Neural crest cell (in vitro differentiated cells): ENCODE measurements at regions not wholly inside any gene's neighbourhood (a gene's known extent, or its start where the extent isn't known, plus 50 kb on each side); places are given as distances from the start of the nearest gene placed in this dataset.

Experiments used
- DNase-seq: peaks from one replicate; pipeline ENCODE4 v3.0.0; 2021; ENCODE audit warnings: low read depth, mixed read lengths, low spot score
- H3K27ac Mint-ChIP-seq: one replicate; pipeline ENCODE4 v1.8.0; 2021; ENCODE audit warnings: mild to moderate bottlenecking, mixed read lengths; ENCODE audit not compliant: unreplicated experiment
- H3K27me3 Mint-ChIP-seq: 2 replicates; pipeline ENCODE4 v1.8.0; 2021; ENCODE audit warnings: low read depth, mild to moderate bottlenecking, mixed read lengths
- H3K36me3 Mint-ChIP-seq: 2 replicates; pipeline ENCODE4 v1.8.0; 2021; ENCODE audit warnings: low read depth, mild to moderate bottlenecking, mixed read lengths
- H3K4me1 Mint-ChIP-seq: 2 replicates; pipeline ENCODE4 v1.8.0; 2021; ENCODE audit warnings: mixed read lengths
- H3K4me3 Mint-ChIP-seq: one replicate; pipeline ENCODE4 v1.8.0; 2021; ENCODE audit warnings: mild to moderate bottlenecking, mixed read lengths
- H3K9me3 Mint-ChIP-seq: 2 replicates; pipeline ENCODE4 v1.8.0; 2021; ENCODE audit warnings: mixed read lengths
- TF ChIP-seq, protein P1 (sequence below): fragments of 200-600 bp; sonication (generic); conservative IDR thresholded peaks from 2 replicates; pipeline ENCODE4 v1.5.0; 2021; ENCODE audit warnings: antibody characterized with exemption, mild to moderate bottlenecking

DNA sequence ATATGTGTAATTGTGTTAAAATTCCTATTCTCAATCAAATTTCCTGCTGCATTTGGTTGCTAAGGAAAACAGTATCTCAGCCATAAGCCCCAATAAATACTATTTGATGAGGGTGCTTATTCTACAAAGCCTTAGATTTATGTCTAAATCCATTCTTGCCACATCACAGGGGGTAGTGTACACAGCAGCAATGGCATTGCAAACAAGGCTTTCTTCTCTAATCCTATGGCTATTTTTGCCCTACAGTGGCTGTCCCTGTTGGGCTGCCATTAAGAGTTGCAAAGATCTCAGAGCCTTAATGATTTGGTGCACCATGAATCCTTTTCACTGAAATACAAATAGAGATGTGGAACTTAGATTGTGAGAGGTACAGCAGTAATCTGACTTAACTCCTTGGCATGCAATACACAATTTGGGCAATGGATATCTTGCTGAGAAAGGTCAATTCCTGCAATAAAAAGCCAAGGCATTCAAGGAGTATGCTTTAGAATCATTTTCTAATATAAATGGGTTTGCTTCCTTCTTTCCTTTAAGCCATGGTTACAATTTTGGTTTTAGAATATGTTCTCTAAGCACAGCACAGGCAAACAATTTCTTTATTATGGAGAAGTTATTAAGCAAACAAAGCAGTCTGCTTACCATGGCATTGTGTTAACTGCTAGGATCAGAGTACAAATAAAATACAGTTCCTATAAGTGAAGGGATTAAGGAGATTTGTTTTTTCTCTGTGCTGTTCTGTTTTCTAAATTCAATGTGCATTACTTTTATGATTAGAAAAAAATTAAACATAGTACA is 69.8 kb upstream of the CD302 start:
- no peak overlapping the region for H3K27ac Mint-ChIP-seq
- TF ChIP-seq, protein P1, sequence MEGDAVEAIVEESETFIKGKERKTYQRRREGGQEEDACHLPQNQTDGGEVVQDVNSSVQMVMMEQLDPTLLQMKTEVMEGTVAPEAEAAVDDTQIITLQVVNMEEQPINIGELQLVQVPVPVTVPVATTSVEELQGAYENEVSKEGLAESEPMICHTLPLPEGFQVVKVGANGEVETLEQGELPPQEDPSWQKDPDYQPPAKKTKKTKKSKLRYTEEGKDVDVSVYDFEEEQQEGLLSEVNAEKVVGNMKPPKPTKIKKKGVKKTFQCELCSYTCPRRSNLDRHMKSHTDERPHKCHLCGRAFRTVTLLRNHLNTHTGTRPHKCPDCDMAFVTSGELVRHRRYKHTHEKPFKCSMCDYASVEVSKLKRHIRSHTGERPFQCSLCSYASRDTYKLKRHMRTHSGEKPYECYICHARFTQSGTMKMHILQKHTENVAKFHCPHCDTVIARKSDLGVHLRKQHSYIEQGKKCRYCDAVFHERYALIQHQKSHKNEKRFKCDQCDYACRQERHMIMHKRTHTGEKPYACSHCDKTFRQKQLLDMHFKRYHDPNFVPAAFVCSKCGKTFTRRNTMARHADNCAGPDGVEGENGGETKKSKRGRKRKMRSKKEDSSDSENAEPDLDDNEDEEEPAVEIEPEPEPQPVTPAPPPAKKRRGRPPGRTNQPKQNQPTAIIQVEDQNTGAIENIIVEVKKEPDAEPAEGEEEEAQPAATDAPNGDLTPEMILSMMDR, result no peak
- peaks cover under 1% of the 10 kb centered on the region for H3K4me1 Mint-ChIP-seq
- H3K4me3 Mint-ChIP-seq, result no peak overlapping the region
- no peak for DNase-seq
- H3K27me3 Mint-ChIP-seq, result no peaks in the 10 kb centered on the region
- H3K9me3 Mint-ChIP-seq, result peaks cover 12% of the 10 kb centered on the region
- H3K36me3 Mint-ChIP-seq, result no peaks in the 10 kb centered on the region

DNA sequence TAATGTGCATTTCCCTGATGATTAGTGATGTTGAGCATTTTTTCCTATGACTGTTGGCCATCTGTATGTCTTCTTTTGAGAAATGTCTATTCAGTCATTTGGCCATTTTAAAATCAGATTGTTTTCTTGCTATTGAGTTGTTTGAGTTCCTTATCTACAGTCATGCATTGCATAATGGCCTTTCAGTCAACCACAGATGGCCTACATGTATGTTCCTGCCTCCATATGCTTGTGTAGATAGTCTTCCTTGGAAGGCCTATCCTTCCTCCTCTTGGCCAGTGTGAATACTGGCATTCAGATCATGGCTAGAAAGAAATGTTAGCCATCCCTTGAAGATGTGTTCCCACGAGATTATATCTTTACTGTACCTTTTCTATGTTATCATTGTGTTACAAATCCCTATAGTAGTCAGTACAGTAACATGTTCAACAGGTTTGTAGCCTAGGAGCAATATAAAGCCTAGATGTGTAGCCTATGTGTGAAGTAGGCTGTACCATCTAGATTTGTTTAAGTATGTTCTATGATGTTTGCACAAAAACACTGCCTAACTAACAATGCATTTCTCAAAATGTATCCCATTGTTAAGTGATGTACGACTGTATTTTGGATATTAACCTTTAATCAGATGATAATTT is 65.6 kb upstream of the CD302 start:
- Mint-ChIP-seq H3K9me3 (peaks cover 13% of the 10 kb centered on the region), H3K4me3 (no peak overlapping the region), H3K4me1 (no peaks in the 10 kb centered on the region), H3K36me3 (no peaks in the 10 kb centered on the region), H3K27ac (no peak overlapping the region), H3K27me3 (no peaks in the 10 kb centered on the region)
- TF ChIP-seq, protein P1, result no peak
- DNase-seq, result no peak

DNA sequence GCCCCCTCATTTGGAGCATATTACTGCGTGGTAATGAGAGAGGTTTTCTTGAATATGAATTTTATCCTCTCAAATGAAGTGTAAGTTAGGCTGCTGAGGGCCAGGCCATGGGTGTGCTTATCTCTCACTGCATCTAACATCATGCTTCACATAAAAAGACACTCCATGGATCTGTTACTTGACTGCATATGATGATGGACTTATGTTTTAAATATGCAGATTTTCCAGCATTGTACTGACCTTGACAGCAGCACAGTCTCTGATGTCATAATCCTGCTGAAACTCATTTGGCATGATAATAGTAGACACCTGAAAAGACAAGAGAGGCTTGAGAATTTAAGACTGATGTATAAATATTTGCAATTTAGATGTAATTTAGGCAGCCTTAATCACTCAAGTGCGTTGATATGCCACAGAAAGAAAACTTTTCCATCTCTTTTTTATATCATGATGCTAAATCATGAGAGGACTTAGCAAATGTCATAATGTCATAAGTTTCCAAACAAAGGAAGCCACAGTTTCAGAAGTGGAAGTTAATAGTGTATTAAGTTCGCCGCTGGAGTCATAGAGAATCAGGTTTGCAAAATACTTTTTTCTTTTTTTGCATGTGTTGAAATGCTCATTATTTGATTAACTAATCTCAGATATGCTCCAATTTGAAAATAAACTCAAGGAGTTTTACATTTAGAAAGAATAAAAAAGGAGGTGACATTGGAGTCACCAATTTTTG is 62.7 kb upstream of the CD302 start:
- TF ChIP-seq, protein P1, result no peak
- H3K36me3 Mint-ChIP-seq, result no peaks in the 10 kb centered on the region
- H3K4me3 Mint-ChIP-seq, result no peak overlapping the region
- H3K27me3 Mint-ChIP-seq, result no peaks in the 10 kb centered on the region
- no peak for DNase-seq
- peaks cover 13% of the 10 kb centered on the region for H3K9me3 Mint-ChIP-seq
- peaks cover 11% of the 10 kb centered on the region for H3K4me1 Mint-ChIP-seq
- H3K27ac Mint-ChIP-seq, result no peak overlapping the region

DNA sequence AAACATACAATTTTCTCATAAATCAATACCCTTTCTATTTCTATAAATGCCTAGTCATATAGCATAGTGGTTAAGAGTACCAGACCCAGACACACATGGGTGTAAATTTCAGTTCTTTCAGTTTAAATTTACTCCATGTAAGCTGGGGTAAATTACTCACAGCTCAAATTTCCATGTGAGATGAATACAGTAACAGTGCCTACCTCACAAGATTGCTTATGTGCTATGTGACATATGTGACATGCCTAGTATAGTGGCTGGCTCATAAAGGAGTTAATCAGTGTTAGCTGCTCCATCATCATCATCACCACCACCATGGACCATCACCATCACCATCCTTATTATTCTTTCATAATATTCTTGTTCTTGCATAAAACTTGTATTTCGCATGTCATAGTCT is 61.6 kb upstream of the CD302 start:
- no peak for DNase-seq
- no peak overlapping the region for H3K27ac Mint-ChIP-seq
- H3K4me1 Mint-ChIP-seq, result peaks cover 22% of the 10 kb centered on the region
- peaks cover 13% of the 10 kb centered on the region for H3K9me3 Mint-ChIP-seq
- H3K27me3 Mint-ChIP-seq, result no peaks in the 10 kb centered on the region
- TF ChIP-seq, protein P1, result no peak
- no peak overlapping the region for H3K4me3 Mint-ChIP-seq
- no peaks in the 10 kb centered on the region for H3K36me3 Mint-ChIP-seq

DNA sequence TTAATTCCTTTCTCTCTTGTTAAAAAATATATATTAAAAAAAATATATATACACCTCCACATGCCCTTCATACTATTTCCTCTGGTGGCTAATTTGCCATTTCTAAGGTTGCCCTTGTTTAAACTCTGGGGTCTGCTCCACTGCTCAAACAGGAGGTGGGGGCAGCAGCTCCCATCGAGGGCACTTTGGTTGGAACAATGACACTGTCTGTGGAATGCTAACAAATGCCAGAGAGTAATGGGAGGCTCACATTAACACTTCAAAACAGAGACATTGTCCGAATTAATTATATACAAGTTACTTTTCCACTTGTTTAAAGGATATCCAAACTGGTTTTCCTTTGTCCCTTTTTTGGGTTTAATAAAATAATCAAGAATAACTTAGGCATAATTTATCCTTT is 58.8 kb upstream of the CD302 start:
- H3K27me3 Mint-ChIP-seq, result no peaks in the 10 kb centered on the region
- TF ChIP-seq, protein P1, result no peak
- peaks cover 23% of the 10 kb centered on the region for H3K4me1 Mint-ChIP-seq
- no peaks in the 10 kb centered on the region for H3K36me3 Mint-ChIP-seq
- DNase-seq, result no peak
- H3K9me3 Mint-ChIP-seq, result no peaks in the 10 kb centered on the region
- no peak overlapping the region for H3K4me3 Mint-ChIP-seq
- no peak overlapping the region for H3K27ac Mint-ChIP-seq
